ENCODE measurements at regions not wholly inside any gene's neighbourhood (a gene's known extent, or its start where the extent isn't known, plus 50 kb on each side); places are given as distances from the start of the nearest gene placed in this dataset.

- Histone ChIP-seq H3K27ac (ENCODE audit: low read length) (no peak overlapping the region), H3K36me3 (ENCODE audit: control insufficient read depth, insufficient read depth, low read length) (no peaks in the 10 kb centered on the region), H3K4me1 (ENCODE audit: control insufficient read depth, insufficient read depth, low read length) (no peaks in the 10 kb centered on the region), H3K27me3 (ENCODE audit: control insufficient read depth, insufficient read depth, low read length) (no peaks in the 10 kb centered on the region), H3K4me3 (ENCODE audit: low read depth in 2 of 2, low read length in 2 of 2) (no peak overlapping the region), H3K9me3 (ENCODE audit: control insufficient read depth, insufficient read depth, low read depth, low read length) (no peaks in the 10 kb centered on the region)
- DNase-seq (ENCODE audit: low read depth, low spot score): no peak
- CTCF ChIA-PET: no interaction called here
- ATAC-seq: no peak
- BruUV-seq (replicated peaks): no TSS peak
- POLR2A ChIA-PET: no interaction called here
- TF ChIP-seq POLR2AphosphoS5 (IDR thresholded peaks at IDR 0.05; ENCODE audit: low read depth, low read length): no peak
- TF ChIP-seq, protein P1, sequence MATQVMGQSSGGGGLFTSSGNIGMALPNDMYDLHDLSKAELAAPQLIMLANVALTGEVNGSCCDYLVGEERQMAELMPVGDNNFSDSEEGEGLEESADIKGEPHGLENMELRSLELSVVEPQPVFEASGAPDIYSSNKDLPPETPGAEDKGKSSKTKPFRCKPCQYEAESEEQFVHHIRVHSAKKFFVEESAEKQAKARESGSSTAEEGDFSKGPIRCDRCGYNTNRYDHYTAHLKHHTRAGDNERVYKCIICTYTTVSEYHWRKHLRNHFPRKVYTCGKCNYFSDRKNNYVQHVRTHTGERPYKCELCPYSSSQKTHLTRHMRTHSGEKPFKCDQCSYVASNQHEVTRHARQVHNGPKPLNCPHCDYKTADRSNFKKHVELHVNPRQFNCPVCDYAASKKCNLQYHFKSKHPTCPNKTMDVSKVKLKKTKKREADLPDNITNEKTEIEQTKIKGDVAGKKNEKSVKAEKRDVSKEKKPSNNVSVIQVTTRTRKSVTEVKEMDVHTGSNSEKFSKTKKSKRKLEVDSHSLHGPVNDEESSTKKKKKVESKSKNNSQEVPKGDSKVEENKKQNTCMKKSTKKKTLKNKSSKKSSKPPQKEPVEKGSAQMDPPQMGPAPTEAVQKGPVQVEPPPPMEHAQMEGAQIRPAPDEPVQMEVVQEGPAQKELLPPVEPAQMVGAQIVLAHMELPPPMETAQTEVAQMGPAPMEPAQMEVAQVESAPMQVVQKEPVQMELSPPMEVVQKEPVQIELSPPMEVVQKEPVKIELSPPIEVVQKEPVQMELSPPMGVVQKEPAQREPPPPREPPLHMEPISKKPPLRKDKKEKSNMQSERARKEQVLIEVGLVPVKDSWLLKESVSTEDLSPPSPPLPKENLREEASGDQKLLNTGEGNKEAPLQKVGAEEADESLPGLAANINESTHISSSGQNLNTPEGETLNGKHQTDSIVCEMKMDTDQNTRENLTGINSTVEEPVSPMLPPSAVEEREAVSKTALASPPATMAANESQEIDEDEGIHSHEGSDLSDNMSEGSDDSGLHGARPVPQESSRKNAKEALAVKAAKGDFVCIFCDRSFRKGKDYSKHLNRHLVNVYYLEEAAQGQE (IDR thresholded peaks at IDR 0.05; ENCODE audit: insufficient read depth in 1 of 2, low read depth in 2 of 2, low read length in 1 of 2): no peak
- TF ChIP-seq, protein P2, sequence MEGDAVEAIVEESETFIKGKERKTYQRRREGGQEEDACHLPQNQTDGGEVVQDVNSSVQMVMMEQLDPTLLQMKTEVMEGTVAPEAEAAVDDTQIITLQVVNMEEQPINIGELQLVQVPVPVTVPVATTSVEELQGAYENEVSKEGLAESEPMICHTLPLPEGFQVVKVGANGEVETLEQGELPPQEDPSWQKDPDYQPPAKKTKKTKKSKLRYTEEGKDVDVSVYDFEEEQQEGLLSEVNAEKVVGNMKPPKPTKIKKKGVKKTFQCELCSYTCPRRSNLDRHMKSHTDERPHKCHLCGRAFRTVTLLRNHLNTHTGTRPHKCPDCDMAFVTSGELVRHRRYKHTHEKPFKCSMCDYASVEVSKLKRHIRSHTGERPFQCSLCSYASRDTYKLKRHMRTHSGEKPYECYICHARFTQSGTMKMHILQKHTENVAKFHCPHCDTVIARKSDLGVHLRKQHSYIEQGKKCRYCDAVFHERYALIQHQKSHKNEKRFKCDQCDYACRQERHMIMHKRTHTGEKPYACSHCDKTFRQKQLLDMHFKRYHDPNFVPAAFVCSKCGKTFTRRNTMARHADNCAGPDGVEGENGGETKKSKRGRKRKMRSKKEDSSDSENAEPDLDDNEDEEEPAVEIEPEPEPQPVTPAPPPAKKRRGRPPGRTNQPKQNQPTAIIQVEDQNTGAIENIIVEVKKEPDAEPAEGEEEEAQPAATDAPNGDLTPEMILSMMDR (IDR thresholded peaks at IDR 0.05): no peak
- no peak for TF ChIP-seq SIN3A (IDR thresholded peaks at IDR 0.05; ENCODE audit: borderline replicate concordance, insufficient read depth, low read depth, low read length)
- TF ChIP-seq TCF7L2 (IDR thresholded peaks at IDR 0.05; ENCODE audit: low read depth, low read length): no peak
- in situ Hi-C loops (cut with HindIII; ENCODE audit: low pct_unique_long_range_greater_than_20kb, low sequenced_read_pairs): no loop called here
- intact Hi-C loops (cut with micrococcal nuclease; ENCODE audit: unreplicated experiment): no loop called here
Measured at GRCh38 chr2:142299021-142299420, 168.2 kb upstream of the LRP1B start.

- Histone ChIP-seq H3K27me3 (ENCODE audit: control insufficient read depth, insufficient read depth, low read length) (no peaks in the 10 kb centered on the region), H3K27ac (ENCODE audit: low read length) (no peak overlapping the region), H3K36me3 (ENCODE audit: control insufficient read depth, insufficient read depth, low read length) (no peaks in the 10 kb centered on the region), H3K4me3 (ENCODE audit: low read depth in 2 of 2, low read length in 2 of 2) (no peak overlapping the region), H3K9me3 (ENCODE audit: control insufficient read depth, insufficient read depth, low read depth, low read length) (no peaks in the 10 kb centered on the region), H3K4me1 (ENCODE audit: control insufficient read depth, insufficient read depth, low read length) (no peaks in the 10 kb centered on the region)
- POLR2A ChIA-PET: interaction anchor here (0.6 kb wide), 1 partner anchor 78 kb away, joined by 3 read pairs; no protein-coding TSS in a partner anchor
- BruUV-seq (replicated peaks): no TSS peak
- in situ Hi-C loops (cut with HindIII; ENCODE audit: low pct_unique_long_range_greater_than_20kb, low sequenced_read_pairs): no loop called here
- CTCF ChIA-PET: no interaction called here
- intact Hi-C loops (cut with micrococcal nuclease; ENCODE audit: unreplicated experiment): no loop called here
- TF ChIP-seq TCF7L2 (IDR thresholded peaks at IDR 0.05; ENCODE audit: low read depth, low read length): no peak
- TF ChIP-seq, protein P1 (IDR thresholded peaks at IDR 0.05; ENCODE audit: insufficient read depth in 1 of 2, low read depth in 2 of 2, low read length in 1 of 2): no peak
- TF ChIP-seq SIN3A (IDR thresholded peaks at IDR 0.05; ENCODE audit: borderline replicate concordance, insufficient read depth, low read depth, low read length): no peak
- no peak for TF ChIP-seq POLR2AphosphoS5 (IDR thresholded peaks at IDR 0.05; ENCODE audit: low read depth, low read length)
- TF ChIP-seq, protein P2 (IDR thresholded peaks at IDR 0.05): no peak
- ATAC-seq (no peak), DNase-seq (ENCODE audit: low read depth, low spot score) (no peak)
Measured at GRCh38 chr2:142294225-142294624, 163.4 kb upstream of the LRP1B start.
